Stimulated activated CD8-positive, alpha-beta memory T cell treated with anti-CD3 and anti-CD28 coated beads, Interleukin-12 subunit alpha, Interleukin-12 subunit beta, amount 100 ng/mL, for 24 hours (primary cell): ENCODE measurements at regions not wholly inside any gene's neighbourhood (a gene's known extent, or its start where the extent isn't known, plus 50 kb on each side); places are given as distances from the start of the nearest gene placed in this dataset.
"Not testable (repeated sequence)": the region's sequence is repeated elsewhere in the genome, so short reads cannot be mapped to it uniquely, and the experiment has no call there.

Experiments
- DNase-seq: peaks from one replicate; pipeline ENCODE4 v3.0.0-alpha.2; 2020; ENCODE audit errors: extremely low read depth

DNA sequence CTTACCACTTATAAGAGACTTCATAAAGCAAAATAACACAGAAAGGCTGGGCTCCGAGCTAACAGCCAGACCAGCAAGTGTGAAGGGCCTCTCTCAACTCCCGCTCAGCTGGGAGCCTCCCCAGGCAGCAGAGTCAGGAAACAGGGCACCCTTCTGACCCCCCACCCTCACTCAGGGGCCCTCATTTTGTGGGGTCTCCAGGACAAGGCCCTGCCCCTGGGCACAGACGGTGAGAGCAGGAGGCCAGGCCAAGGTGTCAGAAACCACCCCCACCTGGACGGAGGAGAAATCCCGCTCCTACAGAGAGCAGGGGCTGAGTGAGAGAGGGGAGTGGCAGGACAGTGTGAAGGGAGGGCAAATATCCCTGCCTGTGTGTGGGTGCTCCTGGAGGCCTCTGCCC, 135.8 kb upstream of the FOXD4L5 start:
- DNase-seq = no peak

DNA sequence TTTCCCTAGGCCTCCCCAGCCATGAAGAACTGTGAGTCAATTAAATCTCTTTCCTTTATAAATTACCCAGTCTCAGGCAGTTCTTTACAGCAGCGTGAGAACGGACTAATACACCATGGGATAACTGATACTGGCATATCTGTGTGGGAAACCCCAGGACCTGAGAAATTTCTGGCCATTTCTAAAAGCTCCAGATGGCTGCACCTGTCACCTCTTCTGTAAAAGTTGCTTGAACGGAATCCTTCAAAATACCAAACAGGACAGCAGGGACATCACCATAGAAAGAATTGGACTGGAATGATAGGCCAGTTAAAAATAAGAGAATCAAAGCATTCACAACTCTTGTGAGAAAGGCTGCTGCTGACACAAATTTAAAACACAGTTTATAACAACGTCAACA, 134.0 kb upstream of the FOXD4L5 start:
- not testable (repeated sequence) for DNase-seq

DNA sequence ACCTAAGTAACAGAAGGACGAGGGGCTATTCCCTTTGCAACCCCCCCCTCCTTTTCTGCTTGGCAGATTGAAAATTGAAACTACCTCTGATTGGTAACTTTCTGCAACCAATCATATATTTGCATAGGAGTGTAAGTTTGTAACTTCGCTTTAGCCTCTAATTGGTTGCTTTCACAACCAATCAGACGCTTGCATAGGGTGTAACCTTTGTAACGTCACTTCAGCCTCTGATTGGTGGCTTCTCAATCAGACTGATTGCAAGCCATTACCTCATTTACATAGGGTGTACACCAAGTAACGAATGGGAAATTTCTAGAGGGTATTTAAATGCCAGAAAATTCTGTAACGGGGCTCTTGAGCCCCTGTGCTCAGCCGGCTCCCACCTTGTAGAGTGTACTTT, 131.9 kb upstream of the FOXD4L5 start:
- DNase-seq = not testable (repeated sequence)

GRCh38 chr9:65414249-65414648, 129.2 kb upstream of the FOXD4L5 start:
- DNase-seq = not testable (repeated sequence)

GRCh38 chr9:65413371-65413770, 128.4 kb upstream of the FOXD4L5 start:
- not testable (repeated sequence) for DNase-seq

GRCh38 chr9:65411901-65412300, 126.9 kb upstream of the FOXD4L5 start:
- DNase-seq = no peak

- DNase-seq = no peak
Measured at GRCh38 chr9:65411336-65411735, 126.3 kb upstream of the FOXD4L5 start.

GRCh38 chr9:65410926-65411325, 125.9 kb upstream of the FOXD4L5 start:
- DNase-seq = no peak

GRCh38 chr9:65409471-65409980, 124.5 kb upstream of the FOXD4L5 start:
- DNase-seq = no peak

- DNase-seq = not testable (repeated sequence)
Measured at GRCh38 chr9:65408806-65409205, 123.8 kb upstream of the FOXD4L5 start.

DNA sequence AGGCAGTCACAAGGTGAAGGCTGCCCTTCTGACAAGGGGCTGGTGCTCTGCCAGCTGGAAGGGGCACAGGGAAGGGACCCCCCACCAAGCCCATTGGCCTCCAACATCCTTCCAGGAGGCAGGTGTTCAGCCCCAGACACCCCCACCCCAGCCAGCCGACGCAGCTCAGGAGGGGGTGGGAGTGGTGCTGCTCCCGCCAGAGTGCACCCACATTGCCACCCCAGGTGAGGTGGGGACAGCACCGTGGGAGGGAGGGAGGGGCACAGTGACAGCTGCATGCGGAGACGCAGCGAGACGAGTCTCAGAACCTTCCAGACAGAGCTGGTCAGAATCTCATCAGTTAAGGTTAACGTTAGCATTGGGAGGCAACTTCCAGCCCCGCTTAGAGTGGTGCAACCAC, 121.6 kb upstream of the FOXD4L5 start:
- DNase-seq = not testable (repeated sequence)

- DNase-seq = not testable (repeated sequence)
Measured at GRCh38 chr9:65405766-65406165, 120.8 kb upstream of the FOXD4L5 start.

DNA sequence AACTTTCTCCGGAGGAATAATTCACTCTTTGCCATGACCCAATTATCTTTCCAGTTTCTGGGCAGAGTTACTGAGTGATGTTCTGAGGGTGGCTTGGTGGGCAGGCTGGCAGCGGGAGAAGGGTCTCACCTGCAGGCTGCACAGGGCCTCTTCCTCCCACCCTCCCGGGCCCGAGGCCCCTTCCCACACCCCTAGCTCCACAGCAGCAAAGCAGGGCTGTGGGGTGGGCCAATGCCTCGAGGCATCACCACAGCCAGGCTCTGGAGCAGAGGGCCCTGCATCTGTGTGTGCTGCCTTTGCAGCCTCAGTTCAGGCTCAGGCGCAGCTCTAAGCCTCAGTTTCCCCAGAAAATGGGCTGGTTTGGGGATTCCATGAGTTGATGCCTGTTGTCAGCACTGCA, 120.2 kb upstream of the FOXD4L5 start:
- DNase-seq = no peak

DNA sequence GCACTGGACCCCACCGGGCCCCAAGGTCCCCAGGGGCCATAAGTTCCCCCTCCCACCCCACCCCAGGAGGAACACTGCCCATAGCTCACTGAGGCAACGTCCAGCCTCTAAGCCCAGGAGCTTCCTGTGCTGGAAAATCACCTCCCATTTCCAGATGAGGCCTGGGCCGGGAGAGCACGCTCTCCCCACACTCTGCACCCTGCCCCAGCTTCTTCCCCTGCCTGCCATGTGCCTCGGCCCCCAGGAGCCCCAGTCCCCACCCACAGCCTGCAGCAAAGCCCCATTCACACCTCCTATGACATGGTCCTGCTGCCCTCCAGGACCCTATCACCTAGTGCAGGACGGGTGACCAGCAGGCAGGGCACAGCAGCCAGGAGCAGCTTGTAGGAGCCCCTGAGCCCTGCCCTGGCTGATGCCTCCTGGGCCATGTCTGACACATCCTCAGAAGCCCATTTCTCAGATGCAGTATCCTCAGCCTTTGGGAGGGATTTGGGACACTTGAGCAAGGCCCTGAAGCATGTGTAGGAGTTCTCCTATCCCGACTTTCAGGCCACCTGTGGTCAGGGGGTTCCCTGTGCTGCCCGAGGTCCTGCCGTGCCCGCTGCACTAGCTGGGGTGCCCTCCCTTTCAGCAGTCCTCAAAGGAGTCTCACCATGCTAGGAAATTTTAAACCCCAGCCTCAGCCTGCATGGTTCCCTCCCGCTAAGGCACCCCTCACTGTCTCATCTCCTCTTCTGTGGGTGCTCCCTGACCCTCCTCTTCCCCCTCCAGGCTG, 119.4 kb upstream of the FOXD4L5 start:
- no peak for DNase-seq

DNA sequence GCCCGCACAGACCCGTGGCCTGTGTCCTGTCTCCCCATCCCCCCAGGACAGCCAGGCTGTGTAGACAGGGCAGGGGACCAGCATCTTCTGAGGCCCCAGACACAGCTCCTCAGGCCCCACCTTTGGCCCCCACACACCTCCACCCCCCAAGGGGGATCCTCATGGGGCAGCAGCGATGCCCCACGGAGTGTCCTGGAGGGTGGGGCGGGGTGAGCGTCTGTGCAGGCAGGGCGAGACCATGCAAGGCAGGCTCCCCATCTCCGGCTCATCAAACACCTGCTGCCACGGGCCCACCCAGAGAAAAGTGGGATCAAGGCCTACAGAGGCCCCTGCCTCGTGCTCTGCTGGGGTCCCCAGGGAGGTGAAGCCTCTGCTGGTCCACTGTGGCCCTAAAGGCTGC, 118.7 kb upstream of the FOXD4L5 start:
- DNase-seq = no peak

DNA sequence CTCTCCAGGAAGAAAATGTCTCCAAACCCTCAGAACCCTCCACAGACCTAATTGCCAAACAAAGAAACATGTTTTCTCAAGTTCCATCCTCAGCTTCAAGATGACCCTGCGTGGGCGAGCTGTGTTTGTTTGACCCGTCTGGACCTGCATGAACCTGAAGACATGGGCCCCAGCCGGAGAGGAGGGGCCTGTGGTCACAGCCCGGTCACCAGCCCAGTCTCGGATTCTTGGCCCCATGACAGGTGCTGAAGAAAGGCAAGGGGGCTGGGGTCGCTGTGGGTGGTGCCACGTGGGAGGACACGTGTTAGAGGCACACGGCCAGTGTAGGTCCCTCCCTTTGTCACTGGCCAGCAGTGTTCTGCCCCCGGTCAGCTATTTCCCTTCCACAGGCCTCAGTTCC, 118.1 kb upstream of the FOXD4L5 start:
- DNase-seq = not testable (repeated sequence)

DNA sequence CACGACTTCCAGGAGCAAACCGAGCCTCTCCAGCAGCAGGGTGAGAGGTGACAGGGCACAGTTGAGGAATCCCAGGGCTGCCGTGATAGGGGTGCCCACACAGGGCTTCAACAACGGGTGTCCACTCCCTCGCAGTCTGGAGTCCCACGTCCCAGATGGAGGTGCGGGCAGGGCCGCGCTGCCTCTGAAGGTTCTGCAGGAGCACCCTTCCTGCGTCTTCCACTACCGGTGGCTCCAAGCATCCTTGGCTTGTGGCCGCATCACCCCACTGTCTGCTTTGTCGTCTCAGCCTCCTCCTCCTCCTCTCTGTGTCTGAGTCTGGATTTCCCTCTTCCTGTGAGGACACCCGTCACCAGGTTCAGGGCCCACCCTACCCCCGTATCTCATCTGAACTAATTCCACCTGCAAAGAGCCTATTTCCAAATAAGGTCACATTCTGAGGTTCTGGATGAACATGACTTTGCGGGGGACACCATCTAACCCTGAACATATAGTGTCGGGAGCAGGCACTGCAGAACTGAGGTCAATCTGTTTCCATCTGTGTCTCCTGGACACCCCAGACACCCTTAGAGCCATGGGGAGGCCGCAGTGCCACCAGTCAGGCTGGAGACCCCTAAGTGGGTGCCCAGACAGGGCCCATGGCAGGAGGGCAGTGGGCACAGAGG, 117.3 kb upstream of the FOXD4L5 start:
- not testable (repeated sequence) for DNase-seq

DNA sequence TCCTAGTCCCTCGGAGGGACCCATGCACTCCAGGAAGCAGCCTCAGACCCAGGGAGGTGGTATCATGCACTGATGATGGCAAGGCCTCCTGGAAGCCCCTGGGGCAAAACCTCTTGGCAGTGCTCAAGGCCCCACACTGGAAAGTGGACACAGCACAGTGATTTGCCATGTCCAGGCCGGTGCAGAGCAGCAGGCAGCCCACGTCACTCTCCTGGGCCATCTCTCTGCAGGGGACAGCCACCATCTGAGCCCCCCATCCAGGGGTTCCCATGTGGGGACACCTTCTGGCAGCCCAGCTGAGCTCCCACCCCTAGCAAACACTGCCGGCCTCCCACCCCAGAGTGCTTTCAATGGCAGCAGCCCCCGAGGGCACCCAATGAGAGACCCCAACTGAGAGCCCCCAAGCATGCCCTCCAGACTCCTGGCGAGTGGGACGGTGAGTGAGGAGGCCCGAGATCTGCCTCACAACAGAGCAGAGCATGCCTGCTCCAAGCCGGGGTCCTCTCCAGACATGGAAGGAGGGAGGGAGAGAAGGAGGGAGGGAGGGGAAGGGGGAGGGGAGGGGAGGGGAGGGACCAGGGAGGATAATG, 116.5 kb upstream of the FOXD4L5 start:
- not testable (repeated sequence) for DNase-seq

- no peak for DNase-seq
Measured at GRCh38 chr9:65400886-65401285, 115.9 kb upstream of the FOXD4L5 start.

DNA sequence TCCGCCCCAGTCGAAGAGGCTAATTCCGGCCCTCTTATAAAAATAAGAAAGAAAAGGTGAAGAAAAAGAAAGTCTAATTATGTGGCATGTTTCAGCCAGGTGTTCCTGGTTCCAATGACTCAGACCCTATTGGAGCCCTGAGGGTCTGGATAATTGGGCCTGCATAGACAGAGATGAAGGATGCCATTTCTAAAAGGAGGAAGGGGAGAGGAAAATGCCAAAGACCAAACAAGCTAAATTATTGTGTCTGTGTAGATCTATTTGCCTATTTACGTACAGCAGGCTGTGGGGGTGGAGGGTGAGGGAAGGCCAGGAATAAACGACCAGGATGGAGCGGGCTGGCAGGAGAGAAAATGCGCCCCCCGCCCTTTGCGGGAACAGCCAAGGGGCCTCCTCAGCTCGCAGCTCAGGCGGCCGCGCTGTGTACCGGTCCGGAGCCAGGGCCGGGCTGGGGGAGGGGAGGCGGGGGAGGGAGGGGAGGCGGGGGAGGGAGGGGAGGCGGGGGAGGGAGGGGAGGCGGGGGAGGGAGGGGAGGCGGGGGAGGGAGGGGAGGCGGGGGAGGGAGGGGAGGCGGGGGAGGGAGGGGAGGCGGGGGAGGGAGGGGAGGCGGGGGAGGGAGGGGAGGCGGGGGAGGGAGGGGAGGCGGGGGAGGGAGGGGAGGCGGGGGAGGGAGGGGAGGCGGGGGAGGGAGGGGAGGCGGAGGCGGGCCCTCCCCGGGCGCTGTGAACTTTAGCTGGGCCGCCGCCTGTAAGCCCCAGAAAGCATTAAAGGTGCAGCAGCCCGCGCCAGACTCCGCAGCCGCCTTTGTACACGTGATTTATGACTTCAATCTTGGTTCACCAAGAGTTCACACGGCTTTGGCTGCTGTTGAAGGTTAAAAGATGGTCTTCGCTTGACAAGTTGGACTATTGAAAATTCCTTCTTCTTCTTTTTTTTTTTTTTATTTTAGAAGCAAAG, 113.0 kb upstream of the FOXD4L5 start:
- not testable (repeated sequence) for DNase-seq

GRCh38 chr9:65397226-65397625, 112.2 kb upstream of the FOXD4L5 start:
- not testable (repeated sequence) for DNase-seq

DNA sequence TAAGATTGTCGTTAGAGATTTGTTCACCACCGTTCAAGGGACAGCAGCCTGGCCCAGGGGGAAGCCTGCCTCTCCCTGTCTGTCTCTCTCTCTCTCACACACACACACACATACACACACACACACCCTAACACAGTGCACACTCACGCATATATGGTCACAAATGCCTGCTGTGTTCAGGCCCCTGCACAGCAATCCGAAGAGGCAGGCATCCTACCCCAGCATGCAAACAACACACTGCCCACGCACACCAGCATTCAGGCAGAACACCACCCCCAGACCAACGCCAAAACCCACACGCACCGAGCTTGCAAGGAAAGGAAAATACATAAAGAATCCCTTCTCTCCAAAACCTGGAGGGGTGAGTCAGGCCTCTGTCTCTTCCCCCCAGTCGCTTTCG, 111.6 kb upstream of the FOXD4L5 start:
- not testable (repeated sequence) for DNase-seq
